Muscle of leg (tissue), 3 donors: ENCODE measurements at regions not wholly inside any gene's neighbourhood (a gene's known extent, or its start where the extent isn't known, plus 50 kb on each side); places are given as distances from the start of the nearest gene placed in this dataset.
"Not testable (repeated sequence)": the region's sequence is repeated elsewhere in the genome, so short reads cannot be mapped to it uniquely, and the experiment has no call there.

Source experiments
- DNase-seq: peaks from one replicate; pipeline ENCODE4 v3.0.0; 2013
- H3K27ac ChIP-seq: one replicate; pipeline ENCODE4 v1.5.1; 2013; ENCODE audit warnings: mild to moderate bottlenecking, low read length, control low read depth
- H3K27me3 ChIP-seq: one replicate; pipeline ENCODE4 v1.6.1; 2013; ENCODE audit warnings: low read length; ENCODE audit not compliant: control insufficient read depth, insufficient read depth
- H3K36me3 ChIP-seq: one replicate; pipeline ENCODE4 v1.6.1; 2013; ENCODE audit warnings: low read length; ENCODE audit not compliant: control insufficient read depth, insufficient read depth
- H3K4me1 ChIP-seq: one replicate; pipeline ENCODE4 v1.6.1; 2013; ENCODE audit warnings: low read length; ENCODE audit not compliant: control insufficient read depth, insufficient read depth
- H3K4me3 ChIP-seq: one replicate; pipeline ENCODE4 v1.5.1; 2013; ENCODE audit warnings: low read length, control low read depth
- H3K9me3 ChIP-seq: replicated peaks from 2 replicates; pipeline ENCODE4 v1.6.1; 2013; ENCODE audit warnings: low read depth, low read length; ENCODE audit not compliant: control insufficient read depth
- WGBS: methylation state at CpG from one replicate; pipeline ENCODE4 v1.1.5; 2013; ENCODE audit warnings: missing lambda C conversion rate; ENCODE audit not compliant: insufficient coverage; 5-methylcytosine and 5-hydroxymethylcytosine counted together

- Histone ChIP-seq H3K36me3 (no peaks in the 10 kb centered on the region), H3K27ac (peak overlapping the region; percentile 75), H3K4me1 (peaks cover 4% of the 10 kb centered on the region), H3K9me3 (no peaks in the 10 kb centered on the region), H3K4me3 (no peak overlapping the region), H3K27me3 (no peaks in the 10 kb centered on the region)
- no CpG with 5 or more reads among the region's 3 CpGs for WGBS
- peak; percentile 96 for DNase-seq
Measured at GRCh38 chr4:155592179-155592937, 74.3 kb upstream of the GUCY1A1 start.

- Histone ChIP-seq H3K36me3 (no peaks in the 10 kb centered on the region), H3K27ac (peak overlapping the region; percentile 75), H3K4me3 (no peak overlapping the region), H3K4me1 (peaks cover 4% of the 10 kb centered on the region), H3K9me3 (no peaks in the 10 kb centered on the region), H3K27me3 (no peaks in the 10 kb centered on the region)
- peak; percentile 22 for DNase-seq
- 91% methylated on average over 6 of the region's 6 CpGs for WGBS
Measured at GRCh38 chr4:155591738-155592143, 74.9 kb upstream of the GUCY1A1 start.

- peak; percentile 78 for DNase-seq
- no peaks in the 10 kb centered on the region for H3K27me3 ChIP-seq
- no peaks in the 10 kb centered on the region for H3K36me3 ChIP-seq
- peaks cover 4% of the 10 kb centered on the region for H3K4me1 ChIP-seq
- WGBS: 100% methylated on average over 1 of the region's 3 CpGs
- no peak overlapping the region for H3K4me3 ChIP-seq
- H3K9me3 ChIP-seq: no peaks in the 10 kb centered on the region
- H3K27ac ChIP-seq: no peak overlapping the region
Measured at GRCh38 chr4:155590796-155591585, 75.7 kb upstream of the GUCY1A1 start.

GRCh38 chr4:155588437-155588836 lies 78.2 kb upstream of the GUCY1A1 start:
- peaks cover 4% of the 10 kb centered on the region for H3K4me1 ChIP-seq
- no peak overlapping the region for H3K27ac ChIP-seq
- no peak for DNase-seq
- H3K9me3 ChIP-seq: no peaks in the 10 kb centered on the region
- no CpG with 5 or more reads among the region's 2 CpGs for WGBS
- no peak overlapping the region for H3K4me3 ChIP-seq
- no peaks in the 10 kb centered on the region for H3K27me3 ChIP-seq
- no peaks in the 10 kb centered on the region for H3K36me3 ChIP-seq

GRCh38 chr4:155587766-155588165 lies 78.9 kb upstream of the GUCY1A1 start:
- Histone ChIP-seq H3K4me3 (no peak overlapping the region), H3K27me3 (no peaks in the 10 kb centered on the region), H3K9me3 (no peaks in the 10 kb centered on the region), H3K36me3 (no peaks in the 10 kb centered on the region), H3K27ac (no peak overlapping the region), H3K4me1 (peaks cover 4% of the 10 kb centered on the region)
- DNase-seq: no peak
- WGBS: 96% methylated on average over 3 of the region's 3 CpGs

- Histone ChIP-seq H3K9me3 (no peaks in the 10 kb centered on the region), H3K36me3 (no peaks in the 10 kb centered on the region), H3K4me1 (peaks cover 2% of the 10 kb centered on the region), H3K27me3 (no peaks in the 10 kb centered on the region), H3K27ac (no peak overlapping the region), H3K4me3 (no peak overlapping the region)
- WGBS: no CpG with 5 or more reads among the region's 4 CpGs
- DNase-seq: peak; percentile 58
Measured at GRCh38 chr4:155582971-155583437, 83.6 kb upstream of the GUCY1A1 start.

GRCh38 chr4:155582041-155582440 lies 84.6 kb upstream of the GUCY1A1 start:
- Histone ChIP-seq H3K27ac (no peak overlapping the region), H3K27me3 (no peaks in the 10 kb centered on the region), H3K4me3 (no peak overlapping the region), H3K9me3 (no peaks in the 10 kb centered on the region), H3K36me3 (no peaks in the 10 kb centered on the region), H3K4me1 (peaks cover 2% of the 10 kb centered on the region)
- no CpG with 5 or more reads among the region's 1 CpG for WGBS
- no peak for DNase-seq

GRCh38 chr4:155578726-155579370 lies 87.8 kb upstream of the GUCY1A1 start:
- H3K27ac ChIP-seq: no peak overlapping the region
- H3K9me3 ChIP-seq: no peaks in the 10 kb centered on the region
- H3K27me3 ChIP-seq: no peaks in the 10 kb centered on the region
- 59% methylated on average over 2 of the region's 2 CpGs for WGBS
- DNase-seq: peak; percentile 32
- H3K4me1 ChIP-seq: peaks cover 2% of the 10 kb centered on the region
- H3K36me3 ChIP-seq: no peaks in the 10 kb centered on the region
- H3K4me3 ChIP-seq: no peak overlapping the region

GRCh38 chr4:155578219-155578618 lies 88.4 kb upstream of the GUCY1A1 start:
- H3K36me3 ChIP-seq: no peaks in the 10 kb centered on the region
- no peak overlapping the region for H3K4me3 ChIP-seq
- no peak overlapping the region for H3K27ac ChIP-seq
- H3K27me3 ChIP-seq: no peaks in the 10 kb centered on the region
- no peaks in the 10 kb centered on the region for H3K9me3 ChIP-seq
- 48% methylated on average over 5 of the region's 5 CpGs for WGBS
- peaks cover 2% of the 10 kb centered on the region for H3K4me1 ChIP-seq
- peak; percentile 41 for DNase-seq

- no CpG with 5 or more reads among the region's 1 CpG for WGBS
- not testable (repeated sequence) for H3K27me3 ChIP-seq, DNase-seq, H3K27ac ChIP-seq, H3K4me3 ChIP-seq, H3K4me1 ChIP-seq, H3K36me3 ChIP-seq, H3K9me3 ChIP-seq
Measured at GRCh38 chr4:155574329-155574728, 92.3 kb upstream of the GUCY1A1 start.
